ENCODE measurements at regions not wholly inside any gene's neighbourhood (a gene's known extent, or its start where the extent isn't known, plus 50 kb on each side); places are given as distances from the start of the nearest gene placed in this dataset.

- DNase-seq: no peak
- in situ Hi-C loops (cut with HindIII; ENCODE audit: low pct_ligation_motif_present, low pct_unique_long_range_greater_than_20kb, low sequenced_read_pairs): no loop called here
Measured at GRCh38 chr5:44663991-44664710, 144.6 kb upstream of the MRPS30 start.

GRCh38 chr5:44661851-44662250 is 146.9 kb upstream of the MRPS30 start:
- DNase-seq: no peak
- in situ Hi-C loops (cut with HindIII; ENCODE audit: low pct_ligation_motif_present, low pct_unique_long_range_greater_than_20kb, low sequenced_read_pairs): no loop called here

GRCh38 chr5:44660251-44660650 is 148.5 kb upstream of the MRPS30 start:
- DNase-seq: no peak
- in situ Hi-C loops (cut with HindIII; ENCODE audit: low pct_ligation_motif_present, low pct_unique_long_range_greater_than_20kb, low sequenced_read_pairs): no loop called here

GRCh38 chr5:44659334-44659733 is 149.4 kb upstream of the MRPS30 start:
- no peak for DNase-seq
- in situ Hi-C loops (cut with HindIII; ENCODE audit: low pct_ligation_motif_present, low pct_unique_long_range_greater_than_20kb, low sequenced_read_pairs): no loop called here

- in situ Hi-C loops (cut with HindIII; ENCODE audit: low pct_ligation_motif_present, low pct_unique_long_range_greater_than_20kb, low sequenced_read_pairs): no loop called here
- no peak for DNase-seq
Measured at GRCh38 chr5:44652674-44653073, 156.1 kb upstream of the MRPS30 start.

- in situ Hi-C loops (cut with HindIII; ENCODE audit: low pct_ligation_motif_present, low pct_unique_long_range_greater_than_20kb, low sequenced_read_pairs): no loop called here
- no peak for DNase-seq
Measured at GRCh38 chr5:44646016-44646415, 162.7 kb upstream of the MRPS30 start.

GRCh38 chr5:44645502-44645901 is 163.2 kb upstream of the MRPS30 start:
- no peak for DNase-seq
- in situ Hi-C loops (cut with HindIII; ENCODE audit: low pct_ligation_motif_present, low pct_unique_long_range_greater_than_20kb, low sequenced_read_pairs): no loop called here

- DNase-seq: no peak
- in situ Hi-C loops (cut with HindIII; ENCODE audit: low pct_ligation_motif_present, low pct_unique_long_range_greater_than_20kb, low sequenced_read_pairs): no loop called here
Measured at GRCh38 chr5:44644628-44645027, 164.1 kb upstream of the MRPS30 start.

GRCh38 chr5:44641820-44642219 is 166.9 kb upstream of the MRPS30 start:
- in situ Hi-C loops (cut with HindIII; ENCODE audit: low pct_ligation_motif_present, low pct_unique_long_range_greater_than_20kb, low sequenced_read_pairs): no loop called here
- no peak for DNase-seq

- DNase-seq: no peak
- in situ Hi-C loops (cut with HindIII; ENCODE audit: low pct_ligation_motif_present, low pct_unique_long_range_greater_than_20kb, low sequenced_read_pairs): no loop called here
Measured at GRCh38 chr5:44640945-44641456, 167.7 kb upstream of the MRPS30 start.

- in situ Hi-C loops (cut with HindIII; ENCODE audit: low pct_ligation_motif_present, low pct_unique_long_range_greater_than_20kb, low sequenced_read_pairs): no loop called here
Measured at GRCh38 chr5:44637916-44638869, 170.6 kb upstream of the MRPS30 start.

GRCh38 chr5:44632344-44632743 is 176.4 kb upstream of the MRPS30 start:
- in situ Hi-C loops (cut with HindIII; ENCODE audit: low pct_ligation_motif_present, low pct_unique_long_range_greater_than_20kb, low sequenced_read_pairs): no loop called here
- DNase-seq: no peak

More at GRCh38 chr5:44637916-44638869, 170.6 kb upstream of the MRPS30 start:
- DNase-seq: no peak

GRCh38 chr5:44626846-44627245 is 181.9 kb upstream of the MRPS30 start:
- no peak for DNase-seq
- in situ Hi-C loops (cut with HindIII; ENCODE audit: low pct_ligation_motif_present, low pct_unique_long_range_greater_than_20kb, low sequenced_read_pairs): no loop called here

GRCh38 chr5:44622331-44622730 is 186.4 kb upstream of the MRPS30 start:
- in situ Hi-C loops (cut with HindIII; ENCODE audit: low pct_ligation_motif_present, low pct_unique_long_range_greater_than_20kb, low sequenced_read_pairs): no loop called here
- DNase-seq: no peak

- no peak for DNase-seq
- in situ Hi-C loops (cut with HindIII; ENCODE audit: low pct_ligation_motif_present, low pct_unique_long_range_greater_than_20kb, low sequenced_read_pairs): no loop called here
Measured at GRCh38 chr5:44619875-44620610, 188.7 kb upstream of the MRPS30 start.

GRCh38 chr5:44614845-44615244 is 193.9 kb upstream of the MRPS30 start:
- no peak for DNase-seq
- in situ Hi-C loops (cut with HindIII; ENCODE audit: low pct_ligation_motif_present, low pct_unique_long_range_greater_than_20kb, low sequenced_read_pairs): no loop called here

GRCh38 chr5:44613936-44614335 is 194.8 kb upstream of the MRPS30 start:
- DNase-seq: no peak
- in situ Hi-C loops (cut with HindIII; ENCODE audit: low pct_ligation_motif_present, low pct_unique_long_range_greater_than_20kb, low sequenced_read_pairs): no loop called here

GRCh38 chr5:44605926-44606325 is 202.8 kb upstream of the MRPS30 start:
- in situ Hi-C loops (cut with HindIII; ENCODE audit: low pct_ligation_motif_present, low pct_unique_long_range_greater_than_20kb, low sequenced_read_pairs): no loop called here
- no peak for DNase-seq

Data from ACHN (cell line).